ENCODE measurements at regions not wholly inside any gene's neighbourhood (a gene's known extent, or its start where the extent isn't known, plus 50 kb on each side); places are given as distances from the start of the nearest gene placed in this dataset.

GRCh38 chr2:140136861-140137260 is 1356.7 kb upstream of the NXPH2 start:
- H2AFZ ChIP-seq (ENCODE audit: low read length): no peak overlapping the region
- H3K4me2 ChIP-seq (ENCODE audit: insufficient read depth, insufficient read length, low read length): no peak overlapping the region
- no peaks in the 10 kb centered on the region; a peak in 1 of 7 replicates for H3K36me3 Mint-ChIP-seq (ENCODE audit: insufficient read depth in 1 of 3, low read depth in 3 of 3)
- no peak overlapping the region for H2BK5ac ChIP-seq (ENCODE audit: insufficient read length, low read length)
- H4K20me1 ChIP-seq (ENCODE audit: control insufficient read depth, insufficient read depth, insufficient read length): no peaks in the 10 kb centered on the region
- no peak overlapping the region for H3K4me3 Mint-ChIP-seq
- H2BK15ac ChIP-seq (ENCODE audit: low read depth, low read length): no peak overlapping the region
- no peak overlapping the region for H3K18ac ChIP-seq (ENCODE audit: insufficient read length, low read depth, low read length)
- no peaks in the 10 kb centered on the region for H3K79me2 ChIP-seq (ENCODE audit: insufficient read depth, low read length)
- no peak overlapping the region for H4K91ac ChIP-seq (ENCODE audit: insufficient read length, low read depth, low read length)
- H4K5ac ChIP-seq (ENCODE audit: insufficient read length, low read depth, low read length): no peak overlapping the region
- H3K56ac ChIP-seq (ENCODE audit: insufficient read length, low read depth, low read length): no peak overlapping the region
- no peak overlapping the region for H3K4ac ChIP-seq (ENCODE audit: low read depth, low read length)
- DNase-seq: no peak
- no peak overlapping the region for H2BK20ac ChIP-seq (ENCODE audit: low read depth, low read length, poor library complexity, severe bottlenecking)
- H3K9me3 Mint-ChIP-seq: no peaks in the 10 kb centered on the region
- H2AK5ac ChIP-seq (ENCODE audit: insufficient read length, low read length): no peak overlapping the region
- WGBS (ENCODE audit: extremely low coverage, insufficient read length, low lambda C conversion rate): no CpG with 5 or more reads among the region's 1 CpG
- no peaks in the 10 kb centered on the region for H3K27me3 Mint-ChIP-seq (ENCODE audit: low read depth)
- no peak overlapping the region for H2BK120ac ChIP-seq (ENCODE audit: low read depth, low read length, poor library complexity, severe bottlenecking)
- no peak overlapping the region for H3T11ph ChIP-seq (ENCODE audit: low read length)
- H3K9ac ChIP-seq (ENCODE audit: extremely low read depth, insufficient read length, low read length): no peak overlapping the region
- H3K23ac ChIP-seq (ENCODE audit: insufficient read length, low read depth, low read length): no peak overlapping the region
- no peak overlapping the region for H3K27ac ChIP-seq (ENCODE audit: insufficient read length, low read depth, low read length)
- no peaks in the 10 kb centered on the region for H3K23me2 ChIP-seq (ENCODE audit: insufficient read length, low read depth, low read length, poor library complexity, severe bottlenecking)
- peaks cover 10 to 11% of the 10 kb centered on the region in 2 experiments for H3K4me1 Mint-ChIP-seq
- H3K9me3 ChIP-seq (ENCODE audit: control insufficient read depth, low read depth, low read length): no peaks in the 10 kb centered on the region
- H3K4me1 ChIP-seq (ENCODE audit: insufficient read depth, low read length): no peaks in the 10 kb centered on the region; the same call in 1 of the 2 replicates
- no peaks in the 10 kb centered on the region for H3K27me3 ChIP-seq (ENCODE audit: insufficient read depth, low read length)
- no peak overlapping the region for H3K27ac Mint-ChIP-seq
- TF ChIP-seq CTCF (conservative IDR thresholded peaks at IDR 0.05): no peak
- H3K14ac ChIP-seq (ENCODE audit: insufficient read depth, low read length): no peak overlapping the region
- no peaks in the 10 kb centered on the region for H3K79me1 ChIP-seq (ENCODE audit: insufficient read depth, low read depth, low read length, poor library complexity, severe bottlenecking)
- no peak overlapping the region for H2BK12ac ChIP-seq (ENCODE audit: insufficient read length, low read depth, low read length)
- no peak overlapping the region for H4K8ac ChIP-seq (replicated peaks; ENCODE audit: insufficient read length, low read depth, low read length)
